ENCODE measurements at regions not wholly inside any gene's neighbourhood (a gene's known extent, or its start where the extent isn't known, plus 50 kb on each side); places are given as distances from the start of the nearest gene placed in this dataset.

GRCh38 chr9:81499594-81499993 is 189.8 kb downstream of the TLE1 start:
- no peaks in the 10 kb centered on the region for H3K36me3 Mint-ChIP-seq
- H3K27ac Mint-ChIP-seq, result no peak overlapping the region
- DNase-seq (no peak), ATAC-seq (ENCODE audit: low read depth in 2 of 2) (no peak)
- H3K4me3 ChIP-seq (ENCODE audit: low read depth, low read length), result no peak overlapping the region
- H3K4me1 ChIP-seq (ENCODE audit: control insufficient read depth, insufficient read depth, low read length, poor library complexity, severe bottlenecking), result no peaks in the 10 kb centered on the region
- peaks cover 0 to 8% (median 3%) of the 10 kb centered on the region in 7 donors for H3K9me3 Mint-ChIP-seq
- H3K27me3 ChIP-seq (ENCODE audit: control insufficient read depth, insufficient read depth, low read length), result no peaks in the 10 kb centered on the region
- H3K4me1 Mint-ChIP-seq, result no peaks in the 10 kb centered on the region
- no peak overlapping the region for H3K27ac ChIP-seq (ENCODE audit: insufficient read depth, low read length, poor library complexity, severe bottlenecking)
- no peak overlapping the region for H3K4me3 Mint-ChIP-seq
- H3K9me3 ChIP-seq (ENCODE audit: control insufficient read depth in 2 of 2, low read length in 2 of 2), result peaks cover 0 to 2% of the 10 kb centered on the region in 2 experiments
- no peaks in the 10 kb centered on the region for H3K36me3 ChIP-seq (ENCODE audit: control insufficient read depth, insufficient read depth, low read length)
- no peaks in the 10 kb centered on the region for H3K27me3 Mint-ChIP-seq

- Histone ChIP-seq H3K36me3 (ENCODE audit: control insufficient read depth, insufficient read depth, low read length) (no peaks in the 10 kb centered on the region), H3K27me3 (ENCODE audit: control insufficient read depth, insufficient read depth, low read length) (no peaks in the 10 kb centered on the region), H3K27ac (ENCODE audit: insufficient read depth, low read length, poor library complexity, severe bottlenecking) (no peak overlapping the region), H3K9me3 (ENCODE audit: control insufficient read depth in 2 of 2, low read length in 2 of 2) (peaks cover 0 to 2% of the 10 kb centered on the region in 2 experiments), H3K4me1 (ENCODE audit: control insufficient read depth, insufficient read depth, low read length, poor library complexity, severe bottlenecking) (no peaks in the 10 kb centered on the region), H3K4me3 (ENCODE audit: low read depth, low read length) (no peak overlapping the region)
- Mint-ChIP-seq H3K4me3 (no peak overlapping the region), H3K27ac (no peak overlapping the region), H3K9me3 (peaks cover 0 to 10% (median 3%) of the 10 kb centered on the region in 7 donors), H3K4me1 (no peaks in the 10 kb centered on the region), H3K27me3 (no peaks in the 10 kb centered on the region), H3K36me3 (no peaks in the 10 kb centered on the region)
- no peak for DNase-seq
- no peak for ATAC-seq (ENCODE audit: low read depth in 2 of 2)
Observed at GRCh38 chr9:81499021-81499454, 190.3 kb downstream of the TLE1 start.

GRCh38 chr9:81498576-81498975 is 190.8 kb downstream of the TLE1 start:
- no peaks in the 10 kb centered on the region for H3K27me3 ChIP-seq (ENCODE audit: control insufficient read depth, insufficient read depth, low read length)
- H3K4me3 ChIP-seq (ENCODE audit: low read depth, low read length), result no peak overlapping the region
- H3K36me3 ChIP-seq (ENCODE audit: control insufficient read depth, insufficient read depth, low read length), result no peaks in the 10 kb centered on the region
- no peak overlapping the region for H3K27ac ChIP-seq (ENCODE audit: insufficient read depth, low read length, poor library complexity, severe bottlenecking)
- Mint-ChIP-seq H3K9me3 (peaks cover 0 to 10% (median 3%) of the 10 kb centered on the region in 7 donors), H3K36me3 (no peaks in the 10 kb centered on the region), H3K4me3 (no peak overlapping the region), H3K27me3 (no peaks in the 10 kb centered on the region), H3K27ac (no peak overlapping the region), H3K4me1 (no peaks in the 10 kb centered on the region)
- peaks cover 0 to 2% of the 10 kb centered on the region in 2 experiments for H3K9me3 ChIP-seq (ENCODE audit: control insufficient read depth in 2 of 2, low read length in 2 of 2)
- no peak for DNase-seq
- H3K4me1 ChIP-seq (ENCODE audit: control insufficient read depth, insufficient read depth, low read length, poor library complexity, severe bottlenecking), result no peaks in the 10 kb centered on the region
- ATAC-seq (ENCODE audit: low read depth in 2 of 2), result no peak

GRCh38 chr9:81497091-81497490 is 192.3 kb downstream of the TLE1 start:
- no peaks in the 10 kb centered on the region for H3K36me3 ChIP-seq (ENCODE audit: control insufficient read depth, insufficient read depth, low read length)

GRCh38 chr9:81492710-81493447 is 196.5 kb downstream of the TLE1 start:
- no peaks in the 10 kb centered on the region for H3K27me3 Mint-ChIP-seq
- H3K9me3 Mint-ChIP-seq, result peaks cover 0 to 13% (median 3%) of the 10 kb centered on the region in 7 donors
- ATAC-seq (ENCODE audit: low read depth in 2 of 2) (no peak), DNase-seq (no peak)
- no peak overlapping the region for H3K27ac ChIP-seq (ENCODE audit: insufficient read depth, low read length, poor library complexity, severe bottlenecking)
- no peak overlapping the region for H3K4me3 ChIP-seq (ENCODE audit: low read depth, low read length)
- H3K4me1 Mint-ChIP-seq, result peaks cover 0 to 1% (median 0%) of the 10 kb centered on the region in 4 donors
- H3K36me3 ChIP-seq (ENCODE audit: control insufficient read depth, insufficient read depth, low read length), result no peaks in the 10 kb centered on the region
- H3K27me3 ChIP-seq (ENCODE audit: control insufficient read depth, insufficient read depth, low read length), result no peaks in the 10 kb centered on the region
- H3K4me1 ChIP-seq (ENCODE audit: control insufficient read depth, insufficient read depth, low read length, poor library complexity, severe bottlenecking), result no peaks in the 10 kb centered on the region
- H3K36me3 Mint-ChIP-seq, result peaks cover 3% of the 10 kb centered on the region
- H3K9me3 ChIP-seq (ENCODE audit: control insufficient read depth in 2 of 2, low read length in 2 of 2), result peaks cover 0 to under 1% of the 10 kb centered on the region in 2 experiments
- no peak overlapping the region for H3K27ac Mint-ChIP-seq
- H3K4me3 Mint-ChIP-seq, result no peak overlapping the region

More at GRCh38 chr9:81497091-81497490, 192.3 kb downstream of the TLE1 start:
- H3K9me3 ChIP-seq (ENCODE audit: control insufficient read depth in 2 of 2, low read length in 2 of 2), result peaks cover 0 to 2% of the 10 kb centered on the region in 2 experiments
- H3K4me3 ChIP-seq (ENCODE audit: low read depth, low read length), result no peak overlapping the region
- ATAC-seq (ENCODE audit: low read depth in 2 of 2) (no peak), DNase-seq (no peak)
- H3K4me3 Mint-ChIP-seq, result no peak overlapping the region
- H3K27me3 Mint-ChIP-seq, result no peaks in the 10 kb centered on the region
- H3K27ac Mint-ChIP-seq, result no peak overlapping the region
- H3K4me1 Mint-ChIP-seq, result peaks cover 0 to 1% (median 0%) of the 10 kb centered on the region in 4 donors
- H3K4me1 ChIP-seq (ENCODE audit: control insufficient read depth, insufficient read depth, low read length, poor library complexity, severe bottlenecking), result no peaks in the 10 kb centered on the region
- peaks cover 0 to 9% (median 2%) of the 10 kb centered on the region in 7 donors for H3K9me3 Mint-ChIP-seq
- H3K27me3 ChIP-seq (ENCODE audit: control insufficient read depth, insufficient read depth, low read length), result no peaks in the 10 kb centered on the region
- no peak overlapping the region for H3K27ac ChIP-seq (ENCODE audit: insufficient read depth, low read length, poor library complexity, severe bottlenecking)
- peaks cover 3% of the 10 kb centered on the region for H3K36me3 Mint-ChIP-seq

GRCh38 chr9:81490605-81491331 is 198.6 kb downstream of the TLE1 start:
- Histone ChIP-seq H3K4me1 (ENCODE audit: control insufficient read depth, insufficient read depth, low read length, poor library complexity, severe bottlenecking) (no peaks in the 10 kb centered on the region), H3K36me3 (ENCODE audit: control insufficient read depth, insufficient read depth, low read length) (no peaks in the 10 kb centered on the region), H3K4me3 (ENCODE audit: low read depth, low read length) (no peak overlapping the region), H3K27me3 (ENCODE audit: control insufficient read depth, insufficient read depth, low read length) (no peaks in the 10 kb centered on the region), H3K27ac (ENCODE audit: insufficient read depth, low read length, poor library complexity, severe bottlenecking) (no peak overlapping the region), H3K9me3 (ENCODE audit: control insufficient read depth in 2 of 2, low read length in 2 of 2) (no peaks in the 10 kb centered on the region)
- DNase-seq (no peak), ATAC-seq (ENCODE audit: low read depth in 2 of 2) (no peak)
- H3K9me3 Mint-ChIP-seq, result peaks cover 0 to 8% (median 2%) of the 10 kb centered on the region in 7 donors
- peaks cover 3% of the 10 kb centered on the region for H3K36me3 Mint-ChIP-seq
- H3K4me3 Mint-ChIP-seq, result no peak overlapping the region
- H3K4me1 Mint-ChIP-seq, result peaks cover 0 to 1% (median 0%) of the 10 kb centered on the region in 4 donors
- H3K27ac Mint-ChIP-seq, result no peak overlapping the region
- no peaks in the 10 kb centered on the region for H3K27me3 Mint-ChIP-seq

GRCh38 chr9:81489046-81489445 is 200.3 kb downstream of the TLE1 start:
- Histone ChIP-seq H3K36me3 (ENCODE audit: control insufficient read depth, insufficient read depth, low read length) (no peaks in the 10 kb centered on the region), H3K4me3 (ENCODE audit: low read depth, low read length) (no peak overlapping the region), H3K9me3 (ENCODE audit: control insufficient read depth in 2 of 2, low read length in 2 of 2) (no peaks in the 10 kb centered on the region), H3K27me3 (ENCODE audit: control insufficient read depth, insufficient read depth, low read length) (no peaks in the 10 kb centered on the region), H3K4me1 (ENCODE audit: control insufficient read depth, insufficient read depth, low read length, poor library complexity, severe bottlenecking) (no peaks in the 10 kb centered on the region), H3K27ac (ENCODE audit: insufficient read depth, low read length, poor library complexity, severe bottlenecking) (no peak overlapping the region)
- DNase-seq, result no peak
- Mint-ChIP-seq H3K36me3 (peaks cover 3% of the 10 kb centered on the region), H3K4me3 (no peak overlapping the region), H3K27ac (no peak overlapping the region), H3K4me1 (peaks cover 0 to 1% (median 0%) of the 10 kb centered on the region in 4 donors), H3K27me3 (no peaks in the 10 kb centered on the region), H3K9me3 (peaks cover 0 to 9% (median 3%) of the 10 kb centered on the region in 7 donors)
- ATAC-seq (ENCODE audit: low read depth in 2 of 2), result no peak

Data from CD4-positive, CD25-positive, alpha-beta regulatory T cell (primary cell).